Panc1 (cell line): ENCODE measurements at regions not wholly inside any gene's neighbourhood (a gene's known extent, or its start where the extent isn't known, plus 50 kb on each side); places are given as distances from the start of the nearest gene placed in this dataset.

Experiments used
- CTCF ChIP-seq: fragments of 450-650 bp; IDR thresholded peaks from 2 replicates; pipeline ENCODE4 v1.5.1; 2017; ENCODE audit warnings: mild to moderate bottlenecking
- POLR2AphosphoS5 ChIP-seq: IDR thresholded peaks from 2 replicates; pipeline ENCODE4 v1.6.1; 2012; ENCODE audit warnings: mild to moderate bottlenecking, low read depth, low read length, moderate library complexity
- REST ChIP-seq, 2 experiments: IDR thresholded peaks; 2 replicates each; pipeline ENCODE4 v1.6.1; 2011 to 2012; ENCODE audit warnings: low read depth in 2 of 2, control low read depth in 1 of 2, low read length in 1 of 2, mild to moderate bottlenecking in 1 of 2, moderate library complexity in 1 of 2; ENCODE audit not compliant: insufficient read depth in 1 of 2

GRCh38 chr6:141261672-141262060 is 871.1 kb upstream of the GJE1 start:
- TF ChIP-seq REST (IDR thresholded peaks at IDR 0.05; ENCODE audit: insufficient read depth in 1 of 2, low read depth in 2 of 2, low read length in 1 of 2): no peak
- TF ChIP-seq CTCF: no peak
- no peak for TF ChIP-seq POLR2AphosphoS5
